H9 (cell line): ENCODE measurements at regions not wholly inside any gene's neighbourhood (a gene's known extent, or its start where the extent isn't known, plus 50 kb on each side); places are given as distances from the start of the nearest gene placed in this dataset.
"Not testable (repeated sequence)": the region's sequence is repeated elsewhere in the genome, so short reads cannot be mapped to it uniquely, and the experiment has no call there.

Experiments
- DNase-seq: peaks from one replicate; pipeline ENCODE4 v3.0.0-alpha.2; 2017
- H2AFZ ChIP-seq: one replicate; pipeline ENCODE4 v1.6.1; 2013; ENCODE audit warnings: mild to moderate bottlenecking, low read length, control low read depth, moderate library complexity
- H2AK5ac ChIP-seq: 2 replicates; pipeline ENCODE4 v1.6.1; 2013; ENCODE audit warnings: low read length, control low read depth, mixed read lengths; ENCODE audit not compliant: insufficient read length
- H2BK120ac ChIP-seq: one replicate; pipeline ENCODE4 v1.6.1; 2013; ENCODE audit warnings: low read depth, mild to moderate bottlenecking, low read length, control low read depth, inconsistent platforms; ENCODE audit not compliant: poor library complexity, severe bottlenecking
- H2BK12ac ChIP-seq: 2 replicates; pipeline ENCODE4 v1.6.1; 2013; ENCODE audit warnings: low read length, control low read depth, mixed read lengths, low read depth; ENCODE audit not compliant: insufficient read length
- H2BK15ac ChIP-seq: 2 replicates; pipeline ENCODE4 v1.6.1; 2013; ENCODE audit warnings: low read depth, low read length, control low read depth
- H2BK20ac ChIP-seq: one replicate; pipeline ENCODE4 v1.6.1; 2013; ENCODE audit warnings: low read depth, mild to moderate bottlenecking, low read length, control low read depth, inconsistent platforms; ENCODE audit not compliant: poor library complexity, severe bottlenecking
- H2BK5ac ChIP-seq: 2 replicates; pipeline ENCODE4 v1.6.1; 2013; ENCODE audit warnings: low read length, control low read depth, mixed read lengths; ENCODE audit not compliant: insufficient read length
- H3K14ac ChIP-seq: 2 replicates; pipeline ENCODE4 v1.6.1; 2013; ENCODE audit warnings: low read length, control low read depth; ENCODE audit not compliant: insufficient read depth
- H3K18ac ChIP-seq: 2 replicates; pipeline ENCODE4 v1.6.1; 2013; ENCODE audit warnings: low read depth, mild to moderate bottlenecking, mixed read lengths, low read length, control low read depth; ENCODE audit not compliant: insufficient read length
- H3K23ac ChIP-seq: 2 replicates; pipeline ENCODE4 v1.6.1; 2013; ENCODE audit warnings: low read length, control low read depth, mixed read lengths, low read depth; ENCODE audit not compliant: insufficient read length
- H3K23me2 ChIP-seq: 2 replicates; pipeline ENCODE4 v1.6.1; 2013; ENCODE audit warnings: low read depth, mild to moderate bottlenecking, mixed read lengths, low read length, control low read depth; ENCODE audit not compliant: insufficient read length, poor library complexity, severe bottlenecking
- H3K27ac ChIP-seq: 2 replicates; pipeline ENCODE4 v1.5.1; 2013; ENCODE audit warnings: low read length, control low read depth, mixed read lengths, low read depth; ENCODE audit not compliant: insufficient read length
- H3K27me3 ChIP-seq: 2 replicates; pipeline ENCODE4 v1.6.1; 2013; ENCODE audit warnings: low read length, control low read depth, inconsistent platforms; ENCODE audit not compliant: insufficient read depth
- H3K4ac ChIP-seq: 2 replicates; pipeline ENCODE4 v1.6.1; 2013; ENCODE audit warnings: low read depth, mild to moderate bottlenecking, control low read depth, inconsistent platforms, low read length, moderate library complexity
- H3K4me1 ChIP-seq: 2 replicates; pipeline ENCODE4 v1.6.1; 2013; ENCODE audit warnings: low read length, control low read depth, inconsistent platforms; ENCODE audit not compliant: insufficient read depth
- H3K4me2 ChIP-seq: 2 replicates; pipeline ENCODE4 v1.6.1; 2013; ENCODE audit warnings: low read length, control low read depth, mixed read lengths; ENCODE audit not compliant: insufficient read length, insufficient read depth
- H3K56ac ChIP-seq: 2 replicates; pipeline ENCODE4 v1.6.1; 2013; ENCODE audit warnings: low read depth, mild to moderate bottlenecking, mixed read lengths, low read length, control low read depth; ENCODE audit not compliant: insufficient read length
- H3K79me1 ChIP-seq: 2 replicates; pipeline ENCODE4 v1.6.1; 2013; ENCODE audit warnings: low read depth, mild to moderate bottlenecking, moderate library complexity, low read length, control low read depth, inconsistent platforms; ENCODE audit not compliant: insufficient read depth, poor library complexity, severe bottlenecking
- H3K79me2 ChIP-seq: 2 replicates; pipeline ENCODE4 v1.6.1; 2013; ENCODE audit warnings: low read length, control low read depth, inconsistent platforms; ENCODE audit not compliant: insufficient read depth
- H3K9ac ChIP-seq: 2 replicates; pipeline ENCODE4 v1.6.1; 2013; ENCODE audit warnings: low read length, control low read depth, mixed read lengths; ENCODE audit not compliant: insufficient read length; ENCODE audit errors: extremely low read depth
- H3K9me3 ChIP-seq: one replicate; pipeline ENCODE4 v1.6.1; 2013; ENCODE audit warnings: low read depth, low read length, inconsistent platforms; ENCODE audit not compliant: control insufficient read depth
- H3T11ph ChIP-seq: one replicate; pipeline ENCODE4 v1.6.1; 2013; ENCODE audit warnings: mild to moderate bottlenecking, low read length, control low read depth, inconsistent platforms
- H4K20me1 ChIP-seq: one replicate; pipeline ENCODE4 v1.6.1; 2013; ENCODE audit not compliant: control insufficient read depth, insufficient read length, insufficient read depth
- H4K5ac ChIP-seq: 2 replicates; pipeline ENCODE4 v1.6.1; 2013; ENCODE audit warnings: low read depth, mild to moderate bottlenecking, mixed read lengths, low read length, control low read depth; ENCODE audit not compliant: insufficient read length
- H4K8ac ChIP-seq: replicated peaks from 2 replicates; pipeline ENCODE4 v1.6.1; 2013; ENCODE audit warnings: low read length, control low read depth, mixed read lengths, low read depth; ENCODE audit not compliant: insufficient read length
- H4K91ac ChIP-seq: 2 replicates; pipeline ENCODE4 v1.6.1; 2013; ENCODE audit warnings: low read depth, mild to moderate bottlenecking, moderate library complexity, mixed read lengths, low read length, control low read depth; ENCODE audit not compliant: insufficient read length
- H3K27ac Mint-ChIP-seq, 3 experiments: 2 replicates in 2 of 3; 3 replicates in 1 of 3; pipeline ENCODE4 v1.8.0; 2020 to 2021; ENCODE audit warnings: mixed read lengths in 3 of 3, mild to moderate bottlenecking in 1 of 3, moderate library complexity in 1 of 3
- H3K27me3 Mint-ChIP-seq: 2 replicates; pipeline ENCODE4 v1.8.0; 2021; ENCODE audit warnings: low read depth, mild to moderate bottlenecking, moderate library complexity, mixed read lengths
- H3K36me3 Mint-ChIP-seq, 3 experiments: 2 replicates in 2 of 3; 3 replicates in 1 of 3; pipeline ENCODE4 v1.8.0; 2020 to 2021; ENCODE audit warnings: low read depth in 3 of 3, mixed read lengths in 3 of 3; ENCODE audit not compliant: insufficient read depth in 1 of 3
- H3K4me1 Mint-ChIP-seq, 2 experiments: 2 replicates each; pipeline ENCODE4 v1.8.0; 2020; ENCODE audit warnings: mixed read lengths in 2 of 2
- H3K4me3 Mint-ChIP-seq, 2 experiments: 2 replicates in 1 of 2; 3 replicates in 1 of 2; pipeline ENCODE4 v1.8.0; 2020 to 2021; ENCODE audit warnings: mild to moderate bottlenecking in 2 of 2, mixed read lengths in 2 of 2, moderate library complexity in 1 of 2
- H3K9me3 Mint-ChIP-seq, 2 experiments: 2 replicates in 1 of 2; 3 replicates in 1 of 2; pipeline ENCODE4 v1.8.0; 2020; ENCODE audit warnings: mild to moderate bottlenecking in 2 of 2, mixed read lengths in 2 of 2, moderate library complexity in 1 of 2
- WGBS: extraction: QIAGEN DNeasy Blood & Tissue Kit; methylation state at CpG from one replicate; pipeline ENCODE4 v1.1.7; 2013; ENCODE audit warnings: missing lambda C conversion rate, low lambda C conversion rate, mixed read lengths; ENCODE audit not compliant: insufficient read length; ENCODE audit errors: extremely low coverage; 5-methylcytosine and 5-hydroxymethylcytosine counted together
- TF ChIP-seq, protein P1 (sequence below): fragments of 200-600 bp; sonication (generic); conservative IDR thresholded peaks from 3 replicates; pipeline ENCODE4 v1.8.0; 2021; ENCODE audit warnings: antibody characterized with exemption, mild to moderate bottlenecking

DNA sequence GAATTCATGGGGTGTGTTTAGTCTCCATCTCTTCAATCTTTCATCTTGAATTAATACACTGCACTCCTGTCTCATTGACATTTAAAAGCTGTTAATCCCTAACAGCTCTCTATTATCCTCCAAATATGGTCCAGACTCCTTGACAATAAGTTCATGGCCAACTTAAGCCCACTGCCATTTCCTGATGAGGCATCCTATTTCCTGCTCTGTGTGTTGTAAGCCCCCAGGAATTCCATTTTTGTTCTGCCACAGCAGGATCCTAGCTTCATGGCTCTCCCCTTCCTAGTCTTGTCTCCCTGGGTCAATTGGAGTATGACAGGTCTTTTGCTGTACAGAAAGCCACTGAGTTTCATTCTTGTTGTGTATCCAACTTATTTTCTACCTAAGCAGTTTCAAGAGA, 218.8 kb downstream of the OTUD1 start:
- Histone ChIP-seq H2AK5ac (no peak overlapping the region), H2BK15ac (no peak overlapping the region), H2BK5ac (no peak overlapping the region), H3K56ac (no peak overlapping the region), H3K27me3 (no peaks in the 10 kb centered on the region), H4K5ac (no peak overlapping the region), H3K79me2 (no peaks in the 10 kb centered on the region), H3K23ac (no peak overlapping the region), H3K27ac (no peak overlapping the region), H4K8ac (no peak overlapping the region), H3K4me1 (no peaks in the 10 kb centered on the region), H3K18ac (no peak overlapping the region), H2AFZ (no peak overlapping the region), H4K91ac (no peak overlapping the region), H4K20me1 (no peaks in the 10 kb centered on the region), H3K4me2 (no peak overlapping the region), H2BK20ac (no peak overlapping the region), H3K23me2 (no peaks in the 10 kb centered on the region), H3K9me3 (no peaks in the 10 kb centered on the region), H3K9ac (no peak overlapping the region), H3K4ac (no peak overlapping the region), H2BK12ac (no peak overlapping the region), H3K79me1 (no peaks in the 10 kb centered on the region), H3T11ph (no peak overlapping the region), H3K14ac (no peak overlapping the region), H2BK120ac (no peak overlapping the region)
- H3K4me1 Mint-ChIP-seq, result peaks cover 13 to 16% of the 10 kb centered on the region in 2 experiments
- H3K27ac Mint-ChIP-seq, result no peak overlapping the region
- TF ChIP-seq, protein P1, sequence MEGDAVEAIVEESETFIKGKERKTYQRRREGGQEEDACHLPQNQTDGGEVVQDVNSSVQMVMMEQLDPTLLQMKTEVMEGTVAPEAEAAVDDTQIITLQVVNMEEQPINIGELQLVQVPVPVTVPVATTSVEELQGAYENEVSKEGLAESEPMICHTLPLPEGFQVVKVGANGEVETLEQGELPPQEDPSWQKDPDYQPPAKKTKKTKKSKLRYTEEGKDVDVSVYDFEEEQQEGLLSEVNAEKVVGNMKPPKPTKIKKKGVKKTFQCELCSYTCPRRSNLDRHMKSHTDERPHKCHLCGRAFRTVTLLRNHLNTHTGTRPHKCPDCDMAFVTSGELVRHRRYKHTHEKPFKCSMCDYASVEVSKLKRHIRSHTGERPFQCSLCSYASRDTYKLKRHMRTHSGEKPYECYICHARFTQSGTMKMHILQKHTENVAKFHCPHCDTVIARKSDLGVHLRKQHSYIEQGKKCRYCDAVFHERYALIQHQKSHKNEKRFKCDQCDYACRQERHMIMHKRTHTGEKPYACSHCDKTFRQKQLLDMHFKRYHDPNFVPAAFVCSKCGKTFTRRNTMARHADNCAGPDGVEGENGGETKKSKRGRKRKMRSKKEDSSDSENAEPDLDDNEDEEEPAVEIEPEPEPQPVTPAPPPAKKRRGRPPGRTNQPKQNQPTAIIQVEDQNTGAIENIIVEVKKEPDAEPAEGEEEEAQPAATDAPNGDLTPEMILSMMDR, result no peak
- no peaks in the 10 kb centered on the region for H3K9me3 Mint-ChIP-seq
- no peak overlapping the region; a peak in 1 of 5 replicates for H3K4me3 Mint-ChIP-seq
- H3K27me3 Mint-ChIP-seq, result peaks cover 3% of the 10 kb centered on the region; the same call in 1 of the 2 replicates
- DNase-seq, result no peak
- no peaks in the 10 kb centered on the region for H3K36me3 Mint-ChIP-seq

DNA sequence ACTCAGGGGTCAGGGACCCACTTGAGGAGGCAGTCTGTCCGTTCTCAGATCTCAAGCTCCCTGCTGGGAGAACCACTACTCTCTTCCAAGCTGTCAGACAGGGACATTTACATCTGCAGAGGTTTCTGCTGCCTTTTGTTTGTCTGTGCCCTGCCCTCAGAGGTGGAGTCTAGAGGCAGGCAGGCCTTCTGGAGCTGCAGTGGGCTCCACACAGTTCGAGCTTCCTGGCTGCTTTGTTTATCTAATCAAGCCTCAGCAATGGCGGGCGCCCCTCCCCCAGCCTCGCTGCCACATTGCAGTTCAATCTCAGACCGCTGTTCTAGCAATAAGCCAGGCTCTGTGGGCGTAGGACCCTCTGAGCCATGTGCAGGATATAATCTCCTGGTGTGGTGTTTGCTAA, 233.0 kb downstream of the OTUD1 start:
- H3K18ac ChIP-seq, H3K4ac ChIP-seq, H2AFZ ChIP-seq, H3K79me2 ChIP-seq, H3K23me2 ChIP-seq, H3K56ac ChIP-seq, H3K9me3 Mint-ChIP-seq, H3K14ac ChIP-seq, H2BK20ac ChIP-seq, H4K91ac ChIP-seq, H3K27ac ChIP-seq, H2BK12ac ChIP-seq, H3K9me3 ChIP-seq, H4K8ac ChIP-seq, H3K27me3 ChIP-seq, H3K4me3 Mint-ChIP-seq, H2BK120ac ChIP-seq, H3K27ac Mint-ChIP-seq, H3K4me2 ChIP-seq, H3K23ac ChIP-seq, H3K36me3 Mint-ChIP-seq, H2BK5ac ChIP-seq, H2AK5ac ChIP-seq, H3K79me1 ChIP-seq, H3K4me1 ChIP-seq, H4K20me1 ChIP-seq, H3T11ph ChIP-seq, H2BK15ac ChIP-seq, H4K5ac ChIP-seq, H3K9ac ChIP-seq: not testable (repeated sequence)
- Mint-ChIP-seq H3K4me1 (peaks cover 11 to 14% of the 10 kb centered on the region in 2 experiments), H3K27me3 (peaks cover 72% of the 10 kb centered on the region)
- WGBS, result no CpG with 5 or more reads among the region's 7 CpGs
- peak; percentile 89 for DNase-seq
